Skeletal muscle satellite cell (primary cell): ENCODE measurements at regions not wholly inside any gene's neighbourhood (a gene's known extent, or its start where the extent isn't known, plus 50 kb on each side); places are given as distances from the start of the nearest gene placed in this dataset.
"Not testable (repeated sequence)": the region's sequence is repeated elsewhere in the genome, so short reads cannot be mapped to it uniquely, and the experiment has no call there.

ENCODE experiments used
- H3K27me3 ChIP-seq: 2 replicates; pipeline ENCODE4 v1.7.0; 2013; ENCODE audit warnings: low read length; ENCODE audit not compliant: control insufficient read depth, insufficient read depth
- H3K36me3 ChIP-seq: 2 replicates; pipeline ENCODE4 v1.7.0; 2013; ENCODE audit warnings: mild to moderate bottlenecking, control low read depth, low read length; ENCODE audit not compliant: insufficient read depth
- H3K4me1 ChIP-seq: 2 replicates; pipeline ENCODE4 v1.7.0; 2013; ENCODE audit warnings: low read length; ENCODE audit not compliant: control insufficient read depth, insufficient read depth
- H3K4me2 ChIP-seq: 2 replicates; pipeline ENCODE4 v1.7.0; 2013; ENCODE audit warnings: mild to moderate bottlenecking, low read length
- H3K4me3 ChIP-seq: 2 replicates; pipeline ENCODE4 v1.7.0; 2013; ENCODE audit warnings: low read length
- H3K9ac ChIP-seq: 2 replicates; pipeline ENCODE4 v1.7.0; 2013; ENCODE audit warnings: mild to moderate bottlenecking, low read depth, low read length, moderate library complexity
- H3K9me3 ChIP-seq: replicated peaks from 2 replicates; pipeline ENCODE4 v1.7.0; 2013; ENCODE audit warnings: mild to moderate bottlenecking, control low read depth, low read length

DNA sequence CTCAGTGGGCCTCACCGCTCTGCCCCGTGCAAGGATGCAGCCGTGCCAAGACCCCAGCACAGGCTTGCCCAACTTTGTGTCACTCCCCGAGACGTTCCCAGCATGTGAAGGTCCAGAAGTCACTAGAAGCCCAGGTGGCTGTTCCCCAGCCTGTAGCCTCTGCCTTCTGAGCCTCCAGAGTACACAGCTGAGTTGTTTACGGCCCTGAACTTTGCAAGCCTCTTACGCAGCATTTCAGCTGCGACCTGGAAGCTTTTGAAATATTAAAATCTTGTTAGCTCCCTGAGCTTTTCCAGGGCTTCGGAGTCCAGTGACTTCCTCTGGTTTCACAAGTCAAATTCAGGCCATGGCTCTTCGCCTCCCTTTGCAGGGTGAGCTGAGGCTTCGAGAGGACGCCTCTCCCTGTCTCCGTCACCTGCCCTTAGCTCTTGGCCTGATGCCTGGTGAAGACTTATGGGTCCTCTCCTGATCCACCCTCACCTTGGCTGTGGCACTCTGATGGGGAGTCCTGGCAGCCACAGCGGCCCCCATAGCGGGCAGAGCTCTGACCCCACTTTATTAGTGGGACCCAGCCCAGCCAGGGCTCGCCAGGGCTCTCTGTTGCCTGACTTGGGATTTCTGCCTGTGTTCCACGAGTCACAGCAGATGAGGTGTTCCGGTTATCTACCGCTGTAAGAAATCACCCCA is 76.5 kb upstream of the HPCAL1 start:
- peaks cover 6% of the 10 kb centered on the region for H3K4me1 ChIP-seq
- H3K9ac ChIP-seq: no peak overlapping the region
- no peaks in the 10 kb centered on the region for H3K36me3 ChIP-seq
- H3K9me3 ChIP-seq: no peaks in the 10 kb centered on the region
- H3K4me3 ChIP-seq: no peak overlapping the region
- H3K4me2 ChIP-seq: no peak overlapping the region
- H3K27me3 ChIP-seq: peaks cover 32% of the 10 kb centered on the region

GRCh38 chr2:10228611-10229365 is 73.9 kb upstream of the HPCAL1 start:
- H3K9me3 ChIP-seq: no peaks in the 10 kb centered on the region
- H3K4me1 ChIP-seq: no peaks in the 10 kb centered on the region
- H3K4me2 ChIP-seq: no peak overlapping the region
- no peaks in the 10 kb centered on the region for H3K36me3 ChIP-seq
- H3K9ac ChIP-seq: no peak overlapping the region
- H3K4me3 ChIP-seq: no peak overlapping the region
- peaks cover 34% of the 10 kb centered on the region for H3K27me3 ChIP-seq

DNA sequence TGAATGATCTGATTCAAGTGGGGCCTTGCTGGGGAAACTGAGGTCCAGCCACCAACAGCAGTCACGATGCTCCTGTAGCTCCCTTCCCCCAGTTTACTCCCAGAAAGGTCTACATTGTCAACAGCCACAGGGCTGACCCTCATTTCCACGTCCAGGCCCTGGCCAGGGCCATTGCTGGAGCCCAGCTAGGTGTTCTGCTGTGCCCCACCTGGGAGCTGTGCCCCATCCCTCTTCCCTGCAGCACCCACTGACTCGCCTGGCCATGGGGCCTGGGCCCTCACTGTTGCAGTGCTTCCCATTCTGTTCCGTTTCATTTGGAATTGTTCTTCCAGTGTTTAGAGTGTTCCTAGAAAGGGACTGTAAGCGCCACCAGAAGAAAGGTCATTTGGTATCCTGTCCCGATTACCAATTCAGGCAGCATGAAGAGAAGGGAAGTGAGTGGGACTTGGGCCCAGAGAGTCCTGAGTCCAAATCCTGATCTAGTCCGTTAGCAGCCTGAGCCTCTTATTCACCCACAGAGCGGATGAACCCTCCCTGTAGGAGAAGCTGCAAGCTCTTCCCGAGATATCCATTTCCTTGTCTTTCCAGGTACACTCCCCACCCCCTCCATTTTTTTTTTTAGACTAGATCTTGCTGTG is 73.1 kb upstream of the HPCAL1 start:
- Histone ChIP-seq H3K9me3 (no peaks in the 10 kb centered on the region), H3K4me1 (no peaks in the 10 kb centered on the region), H3K4me2 (no peak overlapping the region), H3K9ac (no peak overlapping the region), H3K4me3 (no peak overlapping the region), H3K36me3 (no peaks in the 10 kb centered on the region), H3K27me3 (peaks cover 34% of the 10 kb centered on the region)

GRCh38 chr2:10230499-10230898 is 72.2 kb upstream of the HPCAL1 start:
- Histone ChIP-seq H3K9ac (no peak overlapping the region), H3K4me1 (peaks cover 9% of the 10 kb centered on the region)

DNA sequence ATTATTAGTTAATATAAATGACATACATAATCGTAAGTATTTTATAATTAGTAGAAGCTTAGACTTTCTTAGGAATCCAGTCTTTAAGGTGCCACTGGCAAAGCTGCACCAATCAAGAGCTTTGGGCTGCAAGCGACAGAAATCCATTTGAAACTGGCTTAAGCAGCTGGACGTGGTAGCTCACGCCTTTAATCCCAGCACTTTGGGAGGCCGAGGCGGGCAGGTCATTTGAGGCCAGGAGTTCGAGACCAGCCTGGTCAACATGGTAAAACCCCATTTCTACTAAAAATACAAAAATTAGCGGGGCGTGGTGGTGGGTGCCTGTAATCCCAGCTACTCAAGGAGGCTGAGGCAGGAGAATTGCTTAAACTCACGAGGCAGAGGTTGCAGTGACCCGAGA is 71.8 kb upstream of the HPCAL1 start:
- H3K4me3 ChIP-seq, H3K36me3 ChIP-seq, H3K9me3 ChIP-seq, H3K4me2 ChIP-seq, H3K4me1 ChIP-seq, H3K9ac ChIP-seq: not testable (repeated sequence)
- peaks cover 34% of the 10 kb centered on the region for H3K27me3 ChIP-seq

More at GRCh38 chr2:10230499-10230898, 72.2 kb upstream of the HPCAL1 start:
- Histone ChIP-seq H3K36me3 (no peaks in the 10 kb centered on the region), H3K4me2 (no peak overlapping the region), H3K27me3 (peaks cover 34% of the 10 kb centered on the region), H3K9me3 (no peaks in the 10 kb centered on the region), H3K4me3 (no peak overlapping the region)

- Histone ChIP-seq H3K9ac (no peak overlapping the region), H3K4me1 (peaks cover 10% of the 10 kb centered on the region), H3K27me3 (peaks cover 34% of the 10 kb centered on the region), H3K4me3 (no peak overlapping the region), H3K9me3 (no peaks in the 10 kb centered on the region), H3K4me2 (no peak overlapping the region), H3K36me3 (no peaks in the 10 kb centered on the region)
These were observed 71.1 kb upstream of the HPCAL1 start for GRCh38 chr2:10231551-10232085.

- Histone ChIP-seq H3K4me3 (no peak overlapping the region), H3K9ac (no peak overlapping the region), H3K4me2 (no peak overlapping the region), H3K9me3 (no peaks in the 10 kb centered on the region), H3K27me3 (peaks cover 37% of the 10 kb centered on the region), H3K36me3 (no peaks in the 10 kb centered on the region), H3K4me1 (peaks cover 10% of the 10 kb centered on the region)
These were observed 70.4 kb upstream of the HPCAL1 start for GRCh38 chr2:10232096-10232815.

DNA sequence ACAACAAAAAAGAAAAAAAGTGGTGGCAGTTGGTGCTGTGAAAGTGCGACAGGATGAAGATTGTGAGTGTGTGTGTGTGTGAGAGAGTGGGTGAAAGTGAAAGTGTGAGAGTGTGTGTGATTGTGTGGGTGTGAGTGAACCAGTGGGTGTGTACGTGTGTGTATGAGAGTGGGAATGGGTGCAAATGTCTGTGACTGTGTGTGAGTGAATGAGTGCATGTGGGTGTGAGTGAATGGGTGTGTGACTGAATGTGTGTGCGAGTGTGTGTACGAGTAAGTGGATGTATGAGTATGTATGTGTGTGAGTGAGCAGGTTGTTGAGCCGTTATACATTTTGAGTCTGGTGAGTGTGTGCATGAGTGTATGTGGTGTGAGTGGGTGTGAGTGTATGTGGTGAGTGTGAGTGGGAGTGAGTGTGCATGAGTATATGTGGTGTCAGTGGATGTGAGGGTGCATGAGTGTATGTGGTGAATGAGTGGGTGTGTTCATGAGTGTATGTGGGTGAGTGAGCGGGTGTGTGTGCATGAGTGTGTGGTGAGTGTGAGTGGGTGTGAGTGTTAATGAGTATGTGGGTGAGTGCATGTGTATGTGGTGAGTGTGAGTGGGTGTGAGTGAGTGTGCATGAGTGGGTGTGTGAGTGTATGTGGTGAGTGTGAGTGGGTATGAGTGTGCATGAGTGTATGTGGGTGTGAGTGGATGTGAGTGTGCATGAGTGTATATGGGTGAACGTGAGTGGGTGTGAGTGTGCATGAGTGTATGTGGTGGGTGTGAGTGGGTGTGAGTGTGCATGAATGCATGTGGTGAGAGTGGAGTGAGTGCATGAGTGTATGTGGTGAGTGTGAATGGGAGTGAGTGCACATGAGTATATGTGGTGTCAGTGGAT is 69.3 kb upstream of the HPCAL1 start:
- Histone ChIP-seq H3K27me3 (peaks cover 45% of the 10 kb centered on the region), H3K4me3 (no peak overlapping the region), H3K9me3 (no peaks in the 10 kb centered on the region), H3K4me1 (peaks cover 10% of the 10 kb centered on the region), H3K4me2 (no peak overlapping the region), H3K36me3 (no peaks in the 10 kb centered on the region), H3K9ac (no peak overlapping the region)

- peaks cover 10% of the 10 kb centered on the region for H3K4me1 ChIP-seq
- H3K4me2 ChIP-seq: no peak overlapping the region
- no peak overlapping the region for H3K4me3 ChIP-seq
- H3K9ac ChIP-seq: no peak overlapping the region
- no peaks in the 10 kb centered on the region for H3K36me3 ChIP-seq
- H3K27me3 ChIP-seq: peaks cover 45% of the 10 kb centered on the region
- H3K9me3 ChIP-seq: no peaks in the 10 kb centered on the region
These were observed 68.7 kb upstream of the HPCAL1 start for GRCh38 chr2:10234013-10234306.

DNA sequence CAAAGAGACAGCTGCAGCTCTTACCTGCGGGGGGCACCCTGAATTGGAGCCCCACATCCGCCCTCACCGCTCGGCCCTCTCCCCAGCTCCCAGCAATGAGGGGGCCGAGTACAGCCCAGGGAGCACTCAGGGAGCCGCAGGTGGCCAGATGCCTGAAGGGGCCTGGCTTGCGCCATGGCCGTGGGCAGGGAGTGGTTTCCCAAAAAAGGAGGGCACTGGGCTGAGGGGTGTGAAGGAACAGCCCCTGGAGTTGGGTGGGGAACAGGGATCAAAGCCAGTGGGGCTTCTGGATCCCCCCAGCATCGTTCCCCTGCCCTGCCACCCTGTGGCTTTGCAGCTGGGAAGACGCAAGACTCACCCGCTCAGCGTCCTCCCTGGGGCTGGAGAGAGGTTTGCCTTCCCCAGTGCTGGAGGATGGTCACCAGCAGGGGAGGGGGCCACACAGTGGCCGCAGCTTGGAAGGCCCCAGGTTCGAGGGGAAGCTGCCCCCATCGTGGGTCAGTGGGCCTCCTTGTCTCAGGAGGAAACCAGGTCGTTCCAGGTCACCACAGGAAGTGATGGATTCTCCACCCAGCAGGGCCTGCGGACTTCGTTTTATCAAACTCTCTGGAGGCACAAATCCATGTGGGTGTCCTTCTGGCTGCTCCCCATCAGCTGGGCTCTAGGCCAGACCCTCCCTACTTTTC is 68.2 kb upstream of the HPCAL1 start:
- no peak overlapping the region for H3K9ac ChIP-seq
- H3K4me3 ChIP-seq: no peak overlapping the region
- H3K36me3 ChIP-seq: no peaks in the 10 kb centered on the region
- H3K4me2 ChIP-seq: no peak overlapping the region
- peaks cover 41% of the 10 kb centered on the region for H3K27me3 ChIP-seq
- no peaks in the 10 kb centered on the region for H3K9me3 ChIP-seq
- peaks cover 10% of the 10 kb centered on the region for H3K4me1 ChIP-seq
